ENCODE measurements at regions not wholly inside any gene's neighbourhood (a gene's known extent, or its start where the extent isn't known, plus 50 kb on each side); places are given as distances from the start of the nearest gene placed in this dataset.
A peak's percentile ranks its signal among the peaks of the same experiment; 100 is the strongest.

GRCh38 chr4:11720292-11720691 is 291.6 kb upstream of the HS3ST1 start:
- no peak overlapping the region for H3K4me3 ChIP-seq (ENCODE audit: low read length)
- H2AFZ ChIP-seq (ENCODE audit: low read depth, low read length) = no peak overlapping the region
- no peaks in the 10 kb centered on the region for H3K27me3 ChIP-seq (ENCODE audit: insufficient read depth, low read depth, low read length)
- H3K9me2 ChIP-seq (ENCODE audit: insufficient read depth, low read length) = no peaks in the 10 kb centered on the region
- no peak overlapping the region for H3K9ac ChIP-seq (ENCODE audit: low read length)
- no peak overlapping the region for H3K27ac ChIP-seq (ENCODE audit: low read length)
- H3K4me2 ChIP-seq (ENCODE audit: low read length) = no peak overlapping the region
- H4K20me1 ChIP-seq (ENCODE audit: insufficient read depth) = no peaks in the 10 kb centered on the region
- H3F3A ChIP-seq (ENCODE audit: insufficient read depth, low read length, poor library complexity, severe bottlenecking) = no peaks in the 10 kb centered on the region
- TF ChIP-seq MXI1 (conservative IDR thresholded peaks at IDR 0.05; ENCODE audit: poor library complexity, severe bottlenecking) (no peak), CTCF (IDR thresholded peaks at IDR 0.05; ENCODE audit: poor library complexity, severe bottlenecking) (peak; percentile 45), RAD21 (conservative IDR thresholded peaks at IDR 0.05) (peak; percentile 50), SMC3 (conservative IDR thresholded peaks at IDR 0.05; ENCODE audit: poor library complexity) (peak; percentile 45), EZH2 (IDR thresholded peaks at IDR 0.05; ENCODE audit: borderline replicate concordance, insufficient read depth, low read length, poor library complexity, severe bottlenecking) (no peak), EP300 (conservative IDR thresholded peaks at IDR 0.05; ENCODE audit: poor library complexity, severe bottlenecking) (no peak), REST (IDR thresholded peaks at IDR 0.05; ENCODE audit: borderline replicate concordance) (no peak), POLR2AphosphoS5 (IDR thresholded peaks at IDR 0.05) (no peak), TAF1 (IDR thresholded peaks at IDR 0.05; ENCODE audit: low read depth) (no peak)
- H3K9me3 ChIP-seq (ENCODE audit: low read length) = peaks cover 2% of the 10 kb centered on the region
- no peaks in the 10 kb centered on the region for H3K36me3 ChIP-seq (ENCODE audit: insufficient read depth, low read length)
- H3K79me2 ChIP-seq (replicated peaks; ENCODE audit: insufficient read depth, low read length) = no peaks in the 10 kb centered on the region

GRCh38 chr4:11719879-11720278 is 291.2 kb upstream of the HS3ST1 start:
- TF ChIP-seq REST (IDR thresholded peaks at IDR 0.05; ENCODE audit: borderline replicate concordance) (no peak), RAD21 (conservative IDR thresholded peaks at IDR 0.05) (no peak), CTCF (IDR thresholded peaks at IDR 0.05; ENCODE audit: poor library complexity, severe bottlenecking) (no peak), MXI1 (conservative IDR thresholded peaks at IDR 0.05; ENCODE audit: poor library complexity, severe bottlenecking) (no peak), EZH2 (IDR thresholded peaks at IDR 0.05; ENCODE audit: borderline replicate concordance, insufficient read depth, low read length, poor library complexity, severe bottlenecking) (no peak), SMC3 (conservative IDR thresholded peaks at IDR 0.05; ENCODE audit: poor library complexity) (no peak), EP300 (conservative IDR thresholded peaks at IDR 0.05; ENCODE audit: poor library complexity, severe bottlenecking) (no peak), POLR2AphosphoS5 (IDR thresholded peaks at IDR 0.05) (no peak), TAF1 (IDR thresholded peaks at IDR 0.05; ENCODE audit: low read depth) (no peak)
- H3K9me2 ChIP-seq (ENCODE audit: insufficient read depth, low read length) = no peaks in the 10 kb centered on the region
- no peaks in the 10 kb centered on the region for H3F3A ChIP-seq (ENCODE audit: insufficient read depth, low read length, poor library complexity, severe bottlenecking)
- no peak overlapping the region for H2AFZ ChIP-seq (ENCODE audit: low read depth, low read length)
- peaks cover 2% of the 10 kb centered on the region for H3K9me3 ChIP-seq (ENCODE audit: low read length)
- H3K27me3 ChIP-seq (ENCODE audit: insufficient read depth, low read depth, low read length) = no peaks in the 10 kb centered on the region
- H3K79me2 ChIP-seq (replicated peaks; ENCODE audit: insufficient read depth, low read length) = no peaks in the 10 kb centered on the region
- no peak overlapping the region for H3K4me3 ChIP-seq (ENCODE audit: low read length)
- no peak overlapping the region for H3K9ac ChIP-seq (ENCODE audit: low read length)
- H4K20me1 ChIP-seq (ENCODE audit: insufficient read depth) = no peaks in the 10 kb centered on the region
- H3K4me2 ChIP-seq (ENCODE audit: low read length) = no peak overlapping the region
- H3K36me3 ChIP-seq (ENCODE audit: insufficient read depth, low read length) = no peaks in the 10 kb centered on the region
- no peak overlapping the region for H3K27ac ChIP-seq (ENCODE audit: low read length)
